ENCODE measurements at regions not wholly inside any gene's neighbourhood (a gene's known extent, or its start where the extent isn't known, plus 50 kb on each side); places are given as distances from the start of the nearest gene placed in this dataset.
"Not testable (repeated sequence)": the region's sequence is repeated elsewhere in the genome, so short reads cannot be mapped to it uniquely, and the experiment has no call there.

DNA sequence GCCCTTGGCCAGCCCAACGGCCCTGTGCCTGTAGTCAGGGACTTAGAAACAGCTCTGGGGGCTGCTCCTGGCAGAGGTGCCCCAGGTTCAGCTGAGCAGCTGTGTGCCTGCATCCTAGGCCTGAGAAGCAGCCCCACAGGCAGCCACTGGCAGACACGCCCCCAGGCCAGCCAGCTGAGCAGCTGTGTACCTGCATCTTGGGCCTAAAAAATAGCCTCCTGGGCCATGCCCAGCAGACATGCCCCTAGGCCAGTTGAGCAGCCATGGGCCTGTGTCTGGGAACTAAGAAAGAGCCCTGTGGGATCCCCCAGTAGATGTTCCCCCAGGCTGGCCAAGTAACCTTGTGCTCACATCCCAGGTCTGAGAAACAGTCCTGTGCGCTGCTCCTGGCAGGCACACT, 64.0 kb downstream of the TBR1 start:
- no peak for DNase-seq (ENCODE audit: extremely low read depth in 1 of 2, low read depth in 1 of 2)

GRCh38 chr2:161481619-161482018, 65.5 kb downstream of the TBR1 start:
- DNase-seq (ENCODE audit: extremely low read depth in 1 of 2, low read depth in 1 of 2): no peak

- no peak for DNase-seq (ENCODE audit: extremely low read depth in 1 of 2, low read depth in 1 of 2)
Measured at GRCh38 chr2:161484061-161484460, 68.0 kb downstream of the TBR1 start.

DNA sequence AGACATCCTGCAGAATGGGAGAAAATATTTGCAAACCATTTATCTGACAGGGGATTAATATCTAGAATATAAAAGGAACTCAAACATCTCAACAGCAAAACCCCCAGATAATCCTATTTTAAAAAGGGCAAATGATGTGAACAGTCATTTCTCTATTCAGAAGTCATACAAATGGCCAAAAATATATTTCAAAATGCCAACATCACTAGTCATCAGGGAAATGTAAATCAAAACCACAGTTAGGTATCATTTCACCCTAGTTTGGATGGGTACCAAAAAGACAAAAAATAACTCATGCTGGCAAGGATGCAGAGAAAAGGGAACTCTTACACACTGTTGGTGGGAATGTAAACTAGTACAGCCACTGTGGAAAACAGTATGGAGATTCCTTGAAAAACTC, 70.0 kb downstream of the TBR1 start:
- no peak for DNase-seq (ENCODE audit: extremely low read depth in 1 of 2, low read depth in 1 of 2)

DNA sequence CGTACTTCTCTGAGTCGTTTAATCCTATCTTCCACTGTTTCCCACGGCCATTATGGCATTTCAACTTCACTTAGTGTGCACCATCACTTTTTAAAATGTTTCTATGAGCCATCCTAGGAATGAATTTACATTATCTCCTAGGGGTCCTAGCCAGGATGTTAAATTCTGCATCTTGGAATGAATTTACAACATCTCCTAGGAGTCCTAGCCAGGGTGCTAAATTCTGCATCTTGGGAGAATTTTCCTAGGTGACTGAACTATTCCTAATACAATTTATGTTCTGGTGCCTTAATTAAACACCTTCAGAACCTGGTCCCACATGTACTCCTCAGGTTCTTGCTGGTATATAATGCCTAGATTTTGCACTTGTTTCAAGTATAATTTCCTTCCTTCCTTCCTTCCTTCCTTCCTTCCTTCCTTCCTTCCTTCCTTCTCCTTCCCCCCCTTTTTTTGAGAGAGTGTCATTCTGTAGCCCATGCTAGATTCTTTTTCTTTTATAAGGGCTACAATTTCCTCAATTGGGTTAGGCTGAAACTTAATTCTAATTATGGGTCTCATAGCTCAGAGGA, 72.1 kb downstream of the TBR1 start:
- DNase-seq (ENCODE audit: extremely low read depth in 1 of 2, low read depth in 1 of 2): no peak

DNA sequence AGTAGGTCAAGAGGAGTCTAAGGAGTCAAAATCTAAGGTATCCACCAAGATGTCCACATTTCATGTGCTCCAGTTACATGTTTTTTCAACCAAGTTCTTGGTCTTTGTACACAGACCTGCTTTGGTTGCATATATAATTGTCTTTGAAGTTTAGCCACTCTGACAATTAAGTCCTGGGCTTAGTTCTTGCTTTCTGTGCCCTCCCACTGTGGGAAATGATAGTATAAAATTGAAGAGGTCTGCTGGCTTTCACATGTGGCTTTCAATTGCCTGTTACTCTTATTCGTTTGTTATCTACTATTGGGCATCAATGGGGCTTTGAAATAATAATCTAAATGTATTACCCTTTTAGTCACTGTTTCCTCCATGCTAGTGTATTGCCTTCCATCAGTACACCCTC, 72.8 kb downstream of the TBR1 start:
- no peak for DNase-seq (ENCODE audit: extremely low read depth in 1 of 2, low read depth in 1 of 2)

DNA sequence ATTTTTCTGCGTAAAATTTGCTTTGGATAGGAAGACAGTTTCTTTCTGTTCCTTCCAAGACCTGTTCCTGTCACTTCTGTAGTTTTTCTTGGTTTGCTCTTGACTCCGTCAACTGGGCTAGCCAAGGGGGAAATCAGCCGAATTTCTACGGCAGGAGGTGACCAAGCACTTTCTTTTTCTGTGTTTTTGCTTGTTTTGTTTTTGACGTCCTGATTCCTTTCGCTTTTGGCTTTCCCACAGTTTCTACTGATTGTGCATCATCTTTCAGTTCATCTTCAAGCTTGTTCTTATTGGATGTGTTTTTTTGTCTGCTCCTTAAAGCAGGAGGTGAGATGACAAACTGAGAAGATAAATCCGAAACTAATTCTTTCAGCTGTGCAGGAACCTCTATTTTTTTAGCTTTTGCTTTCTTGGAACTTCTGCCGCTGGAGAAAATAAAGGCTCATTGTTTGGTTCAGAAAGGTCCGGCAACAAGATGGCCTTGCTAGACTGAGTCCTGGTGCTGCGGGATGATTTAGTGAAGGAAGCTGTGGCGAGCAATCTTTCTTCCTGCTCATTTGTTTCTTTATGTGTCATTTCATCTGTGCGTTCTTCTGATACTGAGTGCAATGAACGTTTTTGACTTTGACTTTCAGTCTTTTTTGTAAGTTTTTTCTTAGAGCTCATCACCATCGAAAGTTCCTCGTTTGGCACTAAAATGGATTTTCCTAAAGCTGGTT, 85.0 kb downstream of the TBR1 start:
- DNase-seq (ENCODE audit: extremely low read depth in 1 of 2, low read depth in 1 of 2): not testable (repeated sequence)

GRCh38 chr2:161502279-161502678, 86.2 kb downstream of the TBR1 start:
- not testable (repeated sequence) for DNase-seq (ENCODE audit: extremely low read depth in 1 of 2, low read depth in 1 of 2)

- not testable (repeated sequence) for DNase-seq (ENCODE audit: extremely low read depth in 1 of 2, low read depth in 1 of 2)
Measured at GRCh38 chr2:161504628-161505289, 88.7 kb downstream of the TBR1 start.

GRCh38 chr2:161505466-161505865, 89.4 kb downstream of the TBR1 start:
- DNase-seq (ENCODE audit: extremely low read depth in 1 of 2, low read depth in 1 of 2): not testable (repeated sequence)

GRCh38 chr2:161513295-161514032, 97.4 kb downstream of the TBR1 start:
- not testable (repeated sequence) for DNase-seq (ENCODE audit: extremely low read depth in 1 of 2, low read depth in 1 of 2)

DNA sequence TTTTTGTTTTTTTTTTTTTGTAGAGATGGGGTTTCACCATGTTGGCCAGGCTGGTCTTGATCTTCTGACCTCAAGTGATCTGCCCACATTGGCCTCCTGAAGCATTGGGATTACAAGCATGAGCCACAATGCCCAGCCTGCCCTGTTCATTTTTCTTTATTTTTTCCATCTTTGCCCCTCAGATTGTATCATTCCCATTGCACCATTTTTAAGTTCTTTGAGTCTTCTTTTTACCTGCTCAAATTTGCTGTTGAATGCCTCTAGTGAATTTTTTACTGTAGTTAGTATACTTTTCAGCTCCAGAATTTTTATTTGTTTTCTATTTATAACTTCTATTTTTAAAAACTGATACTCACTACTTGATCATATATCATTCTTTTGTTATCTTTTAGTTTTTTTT, 101.4 kb upstream of the SLC4A10 start:
- no peak for DNase-seq (ENCODE audit: extremely low read depth in 1 of 2, low read depth in 1 of 2)

DNA sequence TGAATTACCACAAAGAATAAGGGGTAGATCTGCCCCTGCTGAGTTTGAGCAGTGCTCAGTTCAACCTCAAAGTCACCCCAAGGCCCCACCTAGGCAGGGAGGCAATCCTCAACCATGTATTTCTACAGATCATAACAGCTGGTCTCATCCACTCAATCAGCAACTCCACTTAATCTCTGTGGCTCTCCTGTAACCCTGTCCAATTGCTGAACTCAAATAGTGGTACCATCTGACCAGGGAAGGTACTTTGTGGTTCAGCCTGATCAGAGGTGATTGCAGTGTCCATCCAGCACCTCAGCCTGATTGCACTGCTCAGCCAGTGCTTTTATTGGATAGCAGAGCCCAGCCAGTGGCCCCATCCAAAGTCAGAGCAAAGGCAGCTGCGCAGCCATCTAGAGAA, 91.0 kb upstream of the SLC4A10 start:
- no peak for DNase-seq (ENCODE audit: extremely low read depth in 1 of 2, low read depth in 1 of 2)

DNA sequence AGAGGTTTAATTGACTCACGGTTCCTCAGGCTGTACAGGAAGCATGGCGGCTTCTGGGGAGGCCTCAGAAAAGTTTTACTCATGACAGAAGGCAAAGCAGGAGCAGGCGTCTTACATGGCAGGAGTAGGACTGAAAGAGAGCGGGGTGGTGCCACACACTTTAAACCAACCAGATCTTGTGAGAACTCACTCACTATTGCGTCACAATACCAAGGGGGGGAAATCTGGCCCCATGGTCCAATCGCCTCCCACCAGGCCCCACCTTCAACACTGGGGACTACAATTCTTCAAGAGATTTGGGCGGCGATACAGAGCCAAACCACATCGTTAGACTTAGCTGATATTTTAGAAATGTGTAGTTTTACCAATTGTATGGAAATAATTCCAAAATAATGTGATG, 77.6 kb upstream of the SLC4A10 start:
- DNase-seq (ENCODE audit: extremely low read depth in 1 of 2, low read depth in 1 of 2): no peak

DNA sequence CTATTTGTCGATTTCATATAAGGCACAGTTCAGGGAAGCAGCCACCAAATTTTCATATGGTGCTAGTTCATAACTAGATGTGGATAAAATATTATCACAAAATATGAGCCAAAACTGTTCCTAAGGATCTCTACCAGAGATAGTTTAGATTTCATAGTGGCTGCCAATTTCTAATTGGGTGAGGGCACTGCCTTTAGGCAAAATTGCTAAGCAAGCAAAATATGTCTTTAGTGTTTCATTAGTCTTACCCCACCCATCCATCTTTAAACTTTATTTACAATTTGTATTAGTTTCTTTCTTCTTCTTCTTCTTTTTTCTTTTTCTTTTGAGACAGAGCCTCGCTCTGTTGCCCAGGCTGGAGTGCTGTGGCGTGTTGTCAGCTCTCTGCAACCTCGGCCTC, 77.1 kb upstream of the SLC4A10 start:
- no peak for DNase-seq (ENCODE audit: extremely low read depth in 1 of 2, low read depth in 1 of 2)

DNA sequence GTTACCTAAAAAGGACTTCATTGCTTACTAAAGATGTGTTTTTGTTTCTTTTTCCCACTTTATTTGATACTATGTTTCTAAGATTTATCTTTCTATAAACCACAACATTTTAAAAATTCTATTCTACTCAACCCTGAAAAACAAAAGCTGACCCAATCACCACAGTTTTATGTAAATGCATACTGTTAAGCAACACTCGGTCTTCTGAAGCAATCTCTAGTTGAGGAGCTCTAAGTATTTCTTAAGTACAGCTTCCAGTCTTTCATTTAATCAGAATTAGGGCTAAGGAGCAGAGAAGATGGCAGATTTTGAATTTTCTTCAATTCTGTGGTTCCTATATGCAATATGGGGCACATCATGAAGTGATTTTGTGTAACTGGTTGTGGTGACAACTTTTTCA, 72.2 kb upstream of the SLC4A10 start:
- no peak for DNase-seq (ENCODE audit: extremely low read depth in 1 of 2, low read depth in 1 of 2)

DNA sequence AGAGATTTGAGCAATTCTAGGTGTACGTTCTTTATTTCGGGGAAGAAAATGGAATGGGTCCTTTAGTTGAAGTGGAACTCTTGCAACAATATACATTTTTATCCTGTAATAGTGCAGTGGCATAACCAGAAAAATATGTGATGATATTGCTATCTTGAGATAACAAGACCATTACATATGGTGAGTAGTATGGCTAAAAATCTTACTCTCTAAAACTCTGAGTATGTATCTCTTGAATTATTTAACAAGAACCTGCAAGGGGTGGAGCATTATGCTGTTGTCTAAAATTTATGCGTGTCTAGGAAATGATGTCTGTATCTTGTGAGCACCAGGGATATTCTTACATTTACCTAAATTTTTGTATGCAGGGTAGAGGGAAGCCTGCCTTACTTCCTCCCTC, 68.4 kb upstream of the SLC4A10 start:
- DNase-seq (ENCODE audit: extremely low read depth in 1 of 2, low read depth in 1 of 2): no peak

DNA sequence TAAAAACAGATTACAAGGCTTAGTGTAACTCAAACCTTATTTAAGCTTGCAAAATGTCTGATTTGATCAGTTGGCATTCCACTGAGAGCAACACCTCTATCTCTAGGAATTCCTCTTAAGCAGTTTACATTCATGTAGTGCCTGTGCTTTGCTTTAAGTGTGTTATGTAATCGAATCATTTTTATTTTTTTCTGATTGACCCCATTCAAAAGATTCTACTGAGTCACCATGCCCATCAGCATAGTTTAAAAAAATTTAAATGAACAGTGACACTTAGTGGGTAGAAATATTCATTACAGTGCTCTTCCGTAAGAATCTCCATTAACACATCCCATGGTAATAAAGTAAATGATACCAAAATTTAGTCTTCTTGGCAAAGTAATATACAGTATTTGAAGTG, 67.8 kb upstream of the SLC4A10 start:
- DNase-seq (ENCODE audit: extremely low read depth in 1 of 2, low read depth in 1 of 2): no peak

DNA sequence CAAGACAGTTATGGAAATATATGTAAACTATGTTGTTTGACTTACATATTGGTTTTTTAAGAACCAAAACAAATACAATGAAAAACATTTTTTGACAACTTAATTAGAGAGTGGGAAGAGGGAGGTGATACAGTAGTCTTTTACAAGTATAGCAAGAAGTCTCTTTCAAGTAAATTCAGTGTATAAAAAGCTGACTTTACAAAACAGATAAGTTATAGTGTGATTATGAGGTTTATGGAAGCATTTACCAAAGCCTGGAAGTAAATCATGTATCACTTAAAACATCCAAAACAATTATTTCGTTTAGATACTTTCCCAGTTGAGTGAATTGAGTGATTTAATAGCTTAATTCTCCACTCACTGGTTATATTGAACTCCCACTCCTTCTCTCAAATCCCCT, 66.7 kb upstream of the SLC4A10 start:
- no peak for DNase-seq (ENCODE audit: extremely low read depth in 1 of 2, low read depth in 1 of 2)

DNA sequence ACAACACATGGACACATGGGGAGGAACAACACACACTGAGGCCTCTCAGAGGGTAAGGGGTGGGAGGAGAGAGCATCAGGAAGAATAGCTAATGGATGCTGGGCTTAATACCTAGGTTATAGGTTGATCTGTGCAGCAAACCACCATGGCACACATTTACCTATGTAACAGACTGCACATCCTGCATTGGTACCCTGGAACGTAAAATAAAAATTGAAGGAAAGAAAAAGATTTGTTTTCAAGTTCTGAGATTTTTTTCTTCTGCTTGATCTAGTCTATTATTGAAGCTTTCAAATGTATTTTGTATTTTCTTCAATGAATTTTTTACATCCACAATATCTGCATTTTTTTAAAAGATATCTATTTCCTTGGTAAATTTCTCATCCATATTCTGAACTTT, 59.3 kb upstream of the SLC4A10 start:
- DNase-seq (ENCODE audit: extremely low read depth in 1 of 2, low read depth in 1 of 2): no peak

DNA sequence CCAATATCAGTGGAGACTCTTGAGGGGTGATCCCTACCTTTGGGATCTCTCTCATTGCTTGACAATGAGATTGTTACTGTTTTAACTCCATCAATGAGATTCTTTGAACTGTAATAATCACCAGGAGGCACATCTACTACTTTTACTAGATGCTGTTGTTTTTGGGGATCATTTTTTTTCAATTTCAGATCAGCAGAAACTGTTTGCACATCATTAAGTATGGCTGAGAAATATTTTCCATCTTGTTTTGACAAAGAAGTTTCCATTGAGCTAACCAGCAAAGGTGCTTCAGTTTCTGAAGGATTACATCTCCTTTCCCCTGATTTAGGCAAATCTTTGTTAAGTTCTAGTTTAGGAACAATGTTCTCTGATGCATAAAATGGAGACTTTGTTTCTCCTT, 54.8 kb upstream of the SLC4A10 start:
- no peak for DNase-seq (ENCODE audit: extremely low read depth in 1 of 2, low read depth in 1 of 2)

All from stimulated activated CD8-positive, alpha-beta memory T cell treated with anti-CD3 and anti-CD28 coated beads, Interleukin-7, amount 100 ng/mL, for 48 hours (primary cell).